NT2/D1 (cell line): ENCODE measurements at regions not wholly inside any gene's neighbourhood (a gene's known extent, or its start where the extent isn't known, plus 50 kb on each side); places are given as distances from the start of the nearest gene placed in this dataset.

ENCODE experiments used
- YY1 ChIP-seq: IDR thresholded peaks from 2 replicates; pipeline ENCODE4 v1.6.1; 2011; ENCODE audit not compliant: insufficient read length, insufficient read depth
- ZNF274 ChIP-seq: IDR thresholded peaks from 2 replicates; pipeline ENCODE4 v1.6.1; 2011; ENCODE audit warnings: mild to moderate bottlenecking, low read depth, low read length

- no peak for TF ChIP-seq YY1
- no peak for TF ChIP-seq ZNF274
These were observed 231.0 kb upstream of the IGF1R start for GRCh38 chr15:98417346-98417745.
